Type B pancreatic cell (in vitro differentiated cells): ENCODE measurements at regions not wholly inside any gene's neighbourhood (a gene's known extent, or its start where the extent isn't known, plus 50 kb on each side); places are given as distances from the start of the nearest gene placed in this dataset.

Experiments
- DNase-seq: peaks from one replicate; pipeline ENCODE4 v3.0.0; 2021; ENCODE audit warnings: mixed read lengths; ENCODE audit not compliant: unreplicated experiment; ENCODE audit errors: extremely low spot score
- H3K27ac Mint-ChIP-seq: 2 replicates; pipeline ENCODE4 v1.8.0; 2021; ENCODE audit warnings: mild to moderate bottlenecking, mixed read lengths
- H3K27me3 Mint-ChIP-seq: 2 replicates; pipeline ENCODE4 v1.8.0; 2021; ENCODE audit warnings: mixed read lengths
- H3K36me3 Mint-ChIP-seq: 2 replicates; pipeline ENCODE4 v1.8.0; 2021; ENCODE audit warnings: mixed read lengths
- H3K4me1 Mint-ChIP-seq: one replicate; pipeline ENCODE4 v1.8.0; 2021; ENCODE audit warnings: mixed read lengths; ENCODE audit not compliant: unreplicated experiment
- H3K4me3 Mint-ChIP-seq: 2 replicates; pipeline ENCODE4 v1.8.0; 2021; ENCODE audit warnings: mild to moderate bottlenecking, mixed read lengths
- H3K9me3 Mint-ChIP-seq: 2 replicates; pipeline ENCODE4 v1.8.0; 2021; ENCODE audit warnings: mixed read lengths
- TF ChIP-seq, protein P1 (sequence below): fragments of 200-600 bp; sonication (generic); conservative IDR thresholded peaks from 2 replicates; pipeline ENCODE4 v1.5.0; 2021; ENCODE audit warnings: antibody characterized with exemption, mild to moderate bottlenecking

DNA sequence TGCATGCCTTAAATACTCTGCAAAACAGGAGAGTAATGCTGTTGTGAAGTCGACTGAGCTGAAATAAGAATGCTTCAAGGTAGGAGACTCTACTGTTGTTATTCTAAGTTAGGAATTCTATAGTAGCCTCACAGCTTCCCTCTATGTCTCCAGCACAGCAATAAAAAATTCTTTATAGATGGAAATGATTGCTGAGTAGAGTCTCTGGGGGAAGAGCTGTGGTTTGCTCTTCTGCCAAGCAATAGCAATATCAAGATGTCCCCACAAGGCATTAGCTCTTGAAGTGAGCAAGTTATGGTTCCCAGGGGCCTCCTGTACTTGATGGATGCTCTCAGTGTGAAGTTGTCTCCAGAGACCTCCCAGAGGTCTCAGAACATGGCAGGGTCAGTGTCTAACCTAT lies 880.6 kb upstream of the FRG1 start:
- Mint-ChIP-seq H3K36me3 (peaks cover 3% of the 10 kb centered on the region), H3K27me3 (peaks cover 3% of the 10 kb centered on the region), H3K4me3 (no peak overlapping the region), H3K4me1 (no peaks in the 10 kb centered on the region), H3K27ac (no peak overlapping the region), H3K9me3 (peaks cover 6% of the 10 kb centered on the region)
- TF ChIP-seq, protein P1, sequence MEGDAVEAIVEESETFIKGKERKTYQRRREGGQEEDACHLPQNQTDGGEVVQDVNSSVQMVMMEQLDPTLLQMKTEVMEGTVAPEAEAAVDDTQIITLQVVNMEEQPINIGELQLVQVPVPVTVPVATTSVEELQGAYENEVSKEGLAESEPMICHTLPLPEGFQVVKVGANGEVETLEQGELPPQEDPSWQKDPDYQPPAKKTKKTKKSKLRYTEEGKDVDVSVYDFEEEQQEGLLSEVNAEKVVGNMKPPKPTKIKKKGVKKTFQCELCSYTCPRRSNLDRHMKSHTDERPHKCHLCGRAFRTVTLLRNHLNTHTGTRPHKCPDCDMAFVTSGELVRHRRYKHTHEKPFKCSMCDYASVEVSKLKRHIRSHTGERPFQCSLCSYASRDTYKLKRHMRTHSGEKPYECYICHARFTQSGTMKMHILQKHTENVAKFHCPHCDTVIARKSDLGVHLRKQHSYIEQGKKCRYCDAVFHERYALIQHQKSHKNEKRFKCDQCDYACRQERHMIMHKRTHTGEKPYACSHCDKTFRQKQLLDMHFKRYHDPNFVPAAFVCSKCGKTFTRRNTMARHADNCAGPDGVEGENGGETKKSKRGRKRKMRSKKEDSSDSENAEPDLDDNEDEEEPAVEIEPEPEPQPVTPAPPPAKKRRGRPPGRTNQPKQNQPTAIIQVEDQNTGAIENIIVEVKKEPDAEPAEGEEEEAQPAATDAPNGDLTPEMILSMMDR = no peak
- no peak for DNase-seq

DNA sequence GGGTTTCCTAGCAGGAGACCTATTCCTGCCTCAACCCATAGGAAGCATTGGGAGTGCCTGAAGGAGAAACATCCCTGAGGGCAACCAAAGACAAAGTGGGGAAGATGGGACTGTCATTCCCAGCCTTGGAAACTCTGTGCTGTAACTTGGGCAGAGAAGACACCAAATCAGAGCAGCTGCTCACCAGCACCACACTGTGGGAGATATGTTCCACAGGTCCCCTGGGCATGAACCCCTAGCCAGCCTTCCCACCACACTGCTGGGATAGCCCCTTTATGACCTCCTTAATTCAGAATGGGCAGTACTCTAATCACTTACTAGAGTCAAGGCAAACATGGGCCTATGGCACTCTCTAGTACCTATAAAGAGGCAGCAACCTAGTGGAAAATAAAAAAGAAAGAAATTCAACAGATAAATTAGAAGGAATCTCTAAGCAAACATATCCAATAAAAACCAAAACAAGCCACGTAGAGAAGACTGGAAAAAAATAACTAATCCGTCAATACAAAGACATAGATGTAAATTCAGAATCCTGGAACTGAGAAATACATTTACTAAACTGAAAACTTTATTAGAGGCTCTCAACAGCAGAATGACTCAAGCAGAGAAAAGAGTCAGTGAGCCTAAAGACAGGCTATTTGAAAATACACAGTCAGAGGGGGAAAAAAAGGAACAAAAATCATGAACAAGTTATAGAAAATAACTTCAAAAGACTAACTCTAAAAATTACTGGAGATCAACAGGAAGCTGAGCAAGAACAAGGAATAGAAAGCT lies 878.4 kb upstream of the FRG1 start:
- TF ChIP-seq, protein P1 = no peak
- H3K4me1 Mint-ChIP-seq = no peaks in the 10 kb centered on the region
- no peak overlapping the region for H3K27ac Mint-ChIP-seq
- peaks cover 3% of the 10 kb centered on the region for H3K27me3 Mint-ChIP-seq
- peaks cover 3% of the 10 kb centered on the region for H3K36me3 Mint-ChIP-seq
- no peak for DNase-seq
- H3K9me3 Mint-ChIP-seq = no peaks in the 10 kb centered on the region
- no peak overlapping the region for H3K4me3 Mint-ChIP-seq

DNA sequence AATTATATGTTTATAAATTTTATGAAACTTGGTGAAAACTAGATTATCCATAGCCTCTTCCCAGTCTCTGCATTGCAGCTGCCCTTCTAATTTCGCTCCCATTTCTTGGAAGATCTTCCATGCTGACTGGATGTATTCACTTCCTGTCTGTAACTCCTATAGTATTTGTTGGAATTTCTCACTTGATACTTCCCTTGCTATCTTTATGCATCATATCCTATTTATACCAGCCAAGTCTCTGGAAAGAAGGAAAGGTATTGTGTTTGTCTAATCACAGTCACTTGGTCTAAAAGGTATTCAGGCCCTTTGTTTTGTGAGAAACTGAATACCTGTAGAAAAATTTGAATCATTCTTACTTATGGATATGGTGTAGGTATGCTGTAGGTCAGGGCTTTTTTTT lies 870.9 kb upstream of the FRG1 start:
- no peak overlapping the region for H3K4me3 Mint-ChIP-seq
- no peaks in the 10 kb centered on the region for H3K4me1 Mint-ChIP-seq
- peaks cover 4% of the 10 kb centered on the region for H3K27me3 Mint-ChIP-seq
- no peak for DNase-seq
- H3K27ac Mint-ChIP-seq = no peak overlapping the region
- TF ChIP-seq, protein P1 = no peak
- no peaks in the 10 kb centered on the region for H3K36me3 Mint-ChIP-seq
- H3K9me3 Mint-ChIP-seq = no peaks in the 10 kb centered on the region

DNA sequence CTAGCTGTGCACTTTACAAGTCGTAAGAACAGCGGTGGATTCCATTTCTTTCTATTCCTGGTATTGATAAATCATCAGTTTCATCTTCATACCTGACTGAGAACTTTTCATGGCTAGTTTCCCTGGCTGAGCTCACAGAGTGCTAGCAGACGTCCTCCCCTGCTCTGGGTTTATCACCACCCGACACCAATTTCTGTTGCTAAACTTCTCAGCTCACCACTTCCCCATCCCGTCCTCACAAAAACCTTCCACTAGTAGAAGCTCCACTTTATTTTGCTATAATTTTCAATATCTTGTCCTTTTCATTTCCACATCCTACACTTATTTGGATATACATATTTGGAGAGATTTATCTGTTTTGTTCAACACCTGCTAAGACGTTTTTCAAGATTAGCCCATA lies 869.4 kb upstream of the FRG1 start:
- no peak overlapping the region for H3K27ac Mint-ChIP-seq
- no peaks in the 10 kb centered on the region for H3K4me1 Mint-ChIP-seq
- TF ChIP-seq, protein P1 = no peak
- no peaks in the 10 kb centered on the region for H3K36me3 Mint-ChIP-seq
- no peak for DNase-seq
- peaks cover 5% of the 10 kb centered on the region for H3K9me3 Mint-ChIP-seq
- no peak overlapping the region for H3K4me3 Mint-ChIP-seq
- peaks cover 4% of the 10 kb centered on the region for H3K27me3 Mint-ChIP-seq

DNA sequence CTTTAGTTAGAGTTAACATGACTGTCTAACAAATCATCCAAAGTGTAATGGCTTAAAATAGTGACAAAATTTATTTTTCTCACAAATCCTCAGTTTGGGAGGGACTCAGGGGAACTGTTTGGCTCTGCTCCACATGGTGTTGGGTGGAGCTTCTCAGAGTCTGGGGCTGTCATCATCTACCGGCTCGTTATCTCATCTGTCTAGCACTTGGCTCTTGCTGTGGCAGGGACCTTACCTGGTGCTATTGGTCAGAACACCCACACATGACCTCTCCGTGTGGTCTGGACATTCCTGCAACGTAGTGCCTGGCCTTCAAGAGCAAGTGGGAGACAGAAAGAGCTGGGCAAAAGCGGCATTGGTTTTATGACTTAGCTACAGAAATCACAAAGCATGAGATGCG lies 866.9 kb upstream of the FRG1 start:
- peaks cover 5% of the 10 kb centered on the region for H3K9me3 Mint-ChIP-seq

More for the DNA sequence above, 866.9 kb upstream of the FRG1 start:
- no peak overlapping the region for H3K4me3 Mint-ChIP-seq
- no peaks in the 10 kb centered on the region for H3K36me3 Mint-ChIP-seq
- no peak for DNase-seq
- no peaks in the 10 kb centered on the region for H3K4me1 Mint-ChIP-seq
- H3K27ac Mint-ChIP-seq = no peak overlapping the region
- TF ChIP-seq, protein P1 = no peak
- H3K27me3 Mint-ChIP-seq = no peaks in the 10 kb centered on the region
